ENCODE measurements at regions not wholly inside any gene's neighbourhood (a gene's known extent, or its start where the extent isn't known, plus 50 kb on each side); places are given as distances from the start of the nearest gene placed in this dataset.
A peak's percentile ranks its signal among the peaks of the same experiment; 100 is the strongest.

DNA sequence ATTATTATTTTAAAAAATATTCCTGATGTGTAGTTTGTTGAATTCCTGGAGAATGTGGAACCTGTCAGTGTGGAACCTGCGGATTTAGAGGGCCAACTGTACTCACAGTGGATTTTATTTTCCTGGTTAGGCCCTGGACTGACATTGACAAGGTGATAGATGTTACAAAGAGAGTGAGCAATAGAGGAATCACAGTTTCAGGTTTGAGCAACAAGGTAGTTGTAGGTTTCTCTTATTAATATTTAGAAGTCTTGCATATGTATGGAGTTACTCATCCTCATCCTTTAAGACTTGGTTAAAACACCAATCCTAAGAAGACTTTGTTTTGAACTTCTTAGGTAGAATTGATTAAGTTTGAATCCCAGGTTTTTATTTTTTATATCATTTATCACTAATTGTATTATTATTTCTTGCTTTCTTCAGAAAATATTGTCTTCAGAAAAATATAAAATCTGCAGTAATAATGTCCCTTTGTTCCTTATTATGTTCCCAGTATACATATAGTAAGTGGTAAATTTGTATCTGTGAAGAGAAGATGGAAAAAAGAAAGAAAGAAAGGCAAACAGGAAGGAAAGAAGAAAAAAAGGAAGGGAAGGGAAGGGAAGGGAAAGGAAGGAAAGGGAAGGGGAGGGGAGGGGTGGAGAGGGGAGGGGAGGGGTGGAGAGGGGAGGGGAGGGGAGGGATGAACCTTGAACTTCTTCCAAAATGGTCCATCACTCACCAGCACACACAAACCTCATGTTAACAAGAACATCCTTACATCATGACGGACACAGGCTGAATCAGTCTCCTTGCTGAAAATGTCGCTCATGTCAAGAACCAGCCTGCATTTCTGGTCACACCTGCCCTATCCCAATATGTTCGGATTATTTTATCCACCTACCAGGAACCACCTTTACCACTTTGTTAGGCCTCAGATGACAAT is 867.2 kb downstream of the CDH11 start:
- TF ChIP-seq CTCF (IDR thresholded peaks at IDR 0.05; ENCODE audit: low read depth, low read length): no peak
- Histone ChIP-seq H3K9me3 (ENCODE audit: severe bottlenecking) (no peaks in the 10 kb centered on the region), H3K27me3 (ENCODE audit: insufficient read depth, low read depth, severe bottlenecking) (no peaks in the 10 kb centered on the region), H3K4me3 (ENCODE audit: low read depth, low read length) (no peak overlapping the region), H3K36me3 (no peaks in the 10 kb centered on the region), H3K27ac (peak overlapping the region; percentile 53)
- no peak for DNase-seq

DNA sequence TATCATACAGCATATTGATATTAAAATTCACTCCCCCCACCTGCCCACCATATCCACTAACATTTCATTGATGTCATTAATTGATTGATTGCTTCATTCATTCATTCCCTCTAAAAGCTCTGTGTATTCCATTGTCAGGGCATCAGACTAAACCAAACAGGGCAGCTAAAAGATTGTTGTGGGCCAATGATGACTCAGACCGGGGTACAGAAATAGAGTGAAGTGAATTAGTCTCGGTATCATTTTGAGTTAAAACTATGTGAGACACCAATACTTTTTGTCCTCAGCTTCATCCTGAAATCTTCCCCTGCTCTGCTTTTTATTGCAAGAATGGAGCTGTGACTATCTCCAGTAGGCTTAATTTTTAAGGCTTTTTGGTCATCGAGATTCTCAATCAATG is 868.3 kb downstream of the CDH11 start:
- Histone ChIP-seq H3K27ac (peak overlapping the region; percentile 13; the same call in 1 of the 2 replicates), H3K4me3 (ENCODE audit: low read depth, low read length) (no peak overlapping the region), H3K27me3 (ENCODE audit: insufficient read depth, low read depth, severe bottlenecking) (no peaks in the 10 kb centered on the region), H3K9me3 (ENCODE audit: severe bottlenecking) (no peaks in the 10 kb centered on the region), H3K36me3 (no peaks in the 10 kb centered on the region)
- no peak for TF ChIP-seq CTCF (IDR thresholded peaks at IDR 0.05; ENCODE audit: low read depth, low read length)
- DNase-seq: no peak

DNA sequence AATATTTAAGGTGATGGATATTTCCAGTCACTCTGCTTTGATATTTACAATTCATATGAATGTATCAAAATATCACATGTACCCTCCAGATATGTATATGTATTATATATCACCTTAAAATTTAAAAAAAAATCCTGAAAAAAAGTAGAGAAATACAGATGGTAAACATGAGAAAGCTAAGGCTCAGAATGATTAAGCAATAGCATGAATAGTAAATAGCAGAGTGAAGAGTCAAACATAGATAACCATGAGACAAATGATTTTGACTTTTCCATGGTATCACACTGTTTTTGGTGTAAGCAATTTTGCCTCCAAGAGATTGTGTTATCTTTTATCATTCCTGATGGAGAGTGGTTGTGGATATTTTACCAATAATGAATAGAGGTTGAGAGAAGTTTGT is 868.8 kb downstream of the CDH11 start:
- Histone ChIP-seq H3K4me3 (ENCODE audit: low read depth, low read length) (no peak overlapping the region), H3K36me3 (no peaks in the 10 kb centered on the region), H3K27ac (no peak overlapping the region), H3K27me3 (ENCODE audit: insufficient read depth, low read depth, severe bottlenecking) (no peaks in the 10 kb centered on the region), H3K9me3 (ENCODE audit: severe bottlenecking) (no peaks in the 10 kb centered on the region)
- DNase-seq: no peak
- TF ChIP-seq CTCF (IDR thresholded peaks at IDR 0.05; ENCODE audit: low read depth, low read length): no peak

- no peak for TF ChIP-seq CTCF (IDR thresholded peaks at IDR 0.05; ENCODE audit: low read depth, low read length)
- no peaks in the 10 kb centered on the region for H3K36me3 ChIP-seq
- no peaks in the 10 kb centered on the region for H3K9me3 ChIP-seq (ENCODE audit: severe bottlenecking)
- H3K27ac ChIP-seq: no peak overlapping the region
- no peaks in the 10 kb centered on the region for H3K27me3 ChIP-seq (ENCODE audit: insufficient read depth, low read depth, severe bottlenecking)
- DNase-seq: no peak
- no peak overlapping the region for H3K4me3 ChIP-seq (ENCODE audit: low read depth, low read length)
These were observed 870.1 kb downstream of the CDH11 start for GRCh38 chr16:64251742-64252141.

DNA sequence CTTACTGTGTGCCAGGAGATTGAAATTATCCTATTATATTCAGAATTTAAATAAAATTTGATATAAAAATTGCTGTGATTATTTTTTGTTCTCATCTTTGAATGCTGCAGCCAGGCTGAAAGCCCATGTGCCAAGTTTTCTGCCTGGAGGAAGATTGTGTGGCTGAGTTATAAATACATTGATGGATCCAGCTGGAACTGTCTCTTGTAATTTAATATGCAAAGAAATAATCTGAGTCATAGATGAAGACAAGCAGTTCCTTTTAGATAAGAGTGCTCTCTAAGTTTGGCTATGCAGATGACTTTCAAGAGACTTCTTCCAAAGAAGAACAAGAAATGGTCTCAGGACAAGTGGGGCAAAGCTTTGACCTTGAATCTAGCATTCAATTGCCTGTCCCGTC is 871.0 kb downstream of the CDH11 start:
- DNase-seq: no peak
- Histone ChIP-seq H3K9me3 (ENCODE audit: severe bottlenecking) (no peaks in the 10 kb centered on the region), H3K27me3 (ENCODE audit: insufficient read depth, low read depth, severe bottlenecking) (no peaks in the 10 kb centered on the region), H3K27ac (no peak overlapping the region), H3K36me3 (no peaks in the 10 kb centered on the region), H3K4me3 (ENCODE audit: low read depth, low read length) (no peak overlapping the region)
- no peak for TF ChIP-seq CTCF (IDR thresholded peaks at IDR 0.05; ENCODE audit: low read depth, low read length)
